Vagina (tissue), 2 donors: ENCODE measurements at regions not wholly inside any gene's neighbourhood (a gene's known extent, or its start where the extent isn't known, plus 50 kb on each side); places are given as distances from the start of the nearest gene placed in this dataset.
"Not testable (repeated sequence)": the region's sequence is repeated elsewhere in the genome, so short reads cannot be mapped to it uniquely, and the experiment has no call there.

ENCODE experiments used
- DNase-seq, 2 donors: peaks; one replicate each; pipeline ENCODE4 v3.0.0-alpha.2; 2017; ENCODE audit errors: extremely low spot score in 2 of 2
- H3K27ac ChIP-seq: fragments of 200-600 bp; sonication (generic); one replicate; pipeline ENCODE4 v1.5.1; 2019
- H3K27me3 ChIP-seq: fragments of 200-600 bp; sonication (generic); one replicate; pipeline ENCODE4 v1.5.1; 2019
- H3K36me3 ChIP-seq, 2 donors: fragments of 200-600 bp; sonication (generic); one replicate each; pipeline ENCODE4 v1.5.1; 2017 to 2019
- H3K4me1 ChIP-seq: fragments of 200-600 bp; sonication (generic); one replicate; pipeline ENCODE4 v1.5.1; 2019
- H3K4me3 ChIP-seq, 2 donors: fragments of 200-600 bp; sonication (generic); 1 replicate in 1 of 2; 2 replicates in 1 of 2; pipeline ENCODE4 v1.5.1; 2016 to 2019
- H3K9me3 ChIP-seq: fragments of 200-600 bp; sonication (generic); one replicate; pipeline ENCODE4 v1.5.1; 2019
- CTCF ChIP-seq, 3 experiments: fragments of 450-650 bp in 2 of 3; fragments of 200-600 bp in 1 of 3; sonication (generic) in 1 of 3; IDR thresholded peaks; one replicate each; pipeline ENCODE4 v1.5.1; 2017 to 2019; ENCODE audit warnings: antibody characterized with exemption in 3 of 3, mild to moderate bottlenecking in 2 of 3, moderate library complexity in 2 of 3
- POLR2A ChIP-seq, 2 donors: fragments of 450-650 bp; IDR thresholded peaks; one replicate each; pipeline ENCODE4 v1.6.1; 2017; ENCODE audit warnings: antibody characterized with exemption in 2 of 2, mild to moderate bottlenecking in 2 of 2, moderate library complexity in 2 of 2
- POLR2AphosphoS5 ChIP-seq, 2 donors: sonication (generic); formaldehyde crosslinking; IDR thresholded peaks; one replicate each; pipeline ENCODE4 v1.9.0; 2017; ENCODE audit warnings: antibody characterized with exemption in 2 of 2, mild to moderate bottlenecking in 2 of 2, low read depth in 1 of 2; ENCODE audit not compliant: insufficient read depth in 1 of 2
- intact Hi-C: fragments of 100-400 bp; cut with DNase I; formaldehyde crosslinking; loops from one replicate; pipeline ENCODE4 v1.15.1; 2023

- TF ChIP-seq CTCF (IDR thresholded peaks at IDR 0.05) = no peak
- no peak for TF ChIP-seq POLR2A (IDR thresholded peaks at IDR 0.05)
- no peak for TF ChIP-seq POLR2AphosphoS5 (IDR thresholded peaks at IDR 0.05; ENCODE audit: insufficient read depth in 1 of 2, low read depth in 1 of 2)
- intact Hi-C loops = no loop called here
Observed at GRCh38 chr13:22893204-22893603, 287.6 kb upstream of the SGCG start.

GRCh38 chr13:22893777-22894176 is 287.0 kb upstream of the SGCG start:
- no peaks in the 10 kb centered on the region for H3K9me3 ChIP-seq
- H3K4me3 ChIP-seq = no peak overlapping the region
- H3K36me3 ChIP-seq = no peaks in the 10 kb centered on the region
- H3K27ac ChIP-seq = no peak overlapping the region
- DNase-seq = no peak
- H3K27me3 ChIP-seq = no peaks in the 10 kb centered on the region
- TF ChIP-seq CTCF (IDR thresholded peaks at IDR 0.05) = no peak
- no peak for TF ChIP-seq POLR2A (IDR thresholded peaks at IDR 0.05)
- TF ChIP-seq POLR2AphosphoS5 (IDR thresholded peaks at IDR 0.05; ENCODE audit: insufficient read depth in 1 of 2, low read depth in 1 of 2) = no peak
- intact Hi-C loops = no loop called here
- no peaks in the 10 kb centered on the region for H3K4me1 ChIP-seq

More at GRCh38 chr13:22893204-22893603, 287.6 kb upstream of the SGCG start:
- DNase-seq = no peak
- H3K4me1 ChIP-seq = no peaks in the 10 kb centered on the region
- no peak overlapping the region for H3K27ac ChIP-seq
- no peaks in the 10 kb centered on the region for H3K36me3 ChIP-seq
- H3K4me3 ChIP-seq = no peak overlapping the region
- no peaks in the 10 kb centered on the region for H3K9me3 ChIP-seq
- no peaks in the 10 kb centered on the region for H3K27me3 ChIP-seq

- no peak for TF ChIP-seq CTCF (IDR thresholded peaks at IDR 0.05)
- TF ChIP-seq POLR2A (IDR thresholded peaks at IDR 0.05) = no peak
- TF ChIP-seq POLR2AphosphoS5 (IDR thresholded peaks at IDR 0.05; ENCODE audit: insufficient read depth in 1 of 2, low read depth in 1 of 2) = no peak
- Histone ChIP-seq H3K4me3 (no peak overlapping the region), H3K4me1 (no peaks in the 10 kb centered on the region), H3K9me3 (no peaks in the 10 kb centered on the region), H3K36me3 (no peaks in the 10 kb centered on the region), H3K27me3 (no peaks in the 10 kb centered on the region), H3K27ac (no peak overlapping the region)
- intact Hi-C loops = no loop called here
- no peak for DNase-seq
Observed at GRCh38 chr13:22897571-22898314, 283.0 kb upstream of the SGCG start.

- H3K36me3 ChIP-seq, H3K27ac ChIP-seq, H3K4me1 ChIP-seq, H3K4me3 ChIP-seq, intact Hi-C loops, H3K9me3 ChIP-seq, DNase-seq, H3K27me3 ChIP-seq: not testable (repeated sequence)
Observed at GRCh38 chr13:22900416-22900951, 280.3 kb upstream of the SGCG start.

GRCh38 chr13:22903301-22903700 is 277.5 kb upstream of the SGCG start:
- TF ChIP-seq CTCF (IDR thresholded peaks at IDR 0.05) (no peak), POLR2A (IDR thresholded peaks at IDR 0.05) (no peak), POLR2AphosphoS5 (IDR thresholded peaks at IDR 0.05; ENCODE audit: insufficient read depth in 1 of 2, low read depth in 1 of 2) (no peak)
- H3K4me1 ChIP-seq = no peaks in the 10 kb centered on the region
- no peaks in the 10 kb centered on the region for H3K36me3 ChIP-seq
- H3K9me3 ChIP-seq = no peaks in the 10 kb centered on the region
- no peak overlapping the region for H3K4me3 ChIP-seq
- no peak overlapping the region for H3K27ac ChIP-seq
- intact Hi-C loops = no loop called here
- no peaks in the 10 kb centered on the region for H3K27me3 ChIP-seq
- no peak for DNase-seq
